GM10266 (cell line): ENCODE measurements at regions not wholly inside any gene's neighbourhood (a gene's known extent, or its start where the extent isn't known, plus 50 kb on each side); places are given as distances from the start of the nearest gene placed in this dataset.

Source experiments
- DNase-seq: peaks from one replicate; pipeline ENCODE4 v3.0.0; 2012; ENCODE audit errors: extremely low spot score
- CTCF ChIP-seq: IDR thresholded peaks from 2 replicates; pipeline ENCODE4 v1.5.1; 2012; ENCODE audit warnings: mild to moderate bottlenecking, low read depth; ENCODE audit not compliant: control insufficient read depth, insufficient read depth; ENCODE audit errors: missing control alignments

DNA sequence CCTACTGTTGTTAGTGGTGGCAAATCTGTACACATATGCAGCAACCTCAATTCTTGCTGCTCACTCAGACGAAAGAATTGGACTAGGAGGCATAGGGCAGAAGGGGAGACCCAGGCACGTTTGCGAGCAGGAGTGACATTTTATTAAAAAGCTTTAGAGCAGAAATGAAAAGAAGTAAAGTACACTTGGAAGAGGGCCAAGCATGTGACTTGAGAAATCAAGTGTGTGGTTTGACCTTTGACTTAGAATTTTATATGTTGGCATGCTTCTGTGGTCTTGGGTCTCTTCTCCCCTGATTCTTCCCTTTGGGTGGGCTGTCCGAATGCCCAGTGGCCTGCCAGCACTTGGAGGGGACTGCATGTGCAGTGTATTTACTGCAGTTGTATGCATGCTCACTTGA lies 205.5 kb upstream of the SEMA3D start:
- TF ChIP-seq CTCF: no peak
- DNase-seq: no peak

DNA sequence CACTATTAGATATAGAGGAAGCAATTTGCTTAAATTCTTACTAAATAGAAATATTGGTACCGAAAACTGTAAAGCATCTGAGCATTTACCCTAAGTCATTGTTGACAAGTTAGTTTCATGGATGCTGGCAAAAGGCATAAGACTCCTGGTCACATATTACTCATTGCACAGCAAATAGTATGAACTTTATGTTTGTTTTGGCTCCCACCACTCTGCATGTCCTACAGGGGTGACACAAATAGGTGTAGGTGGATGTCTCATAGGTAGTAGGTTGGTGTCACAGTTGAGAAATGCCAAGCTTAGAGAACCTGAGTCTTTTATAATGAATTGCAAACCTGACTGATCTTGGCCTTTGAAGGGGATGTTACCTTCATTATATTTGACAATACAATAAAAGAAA lies 199.6 kb upstream of the SEMA3D start:
- DNase-seq: no peak
- TF ChIP-seq CTCF: no peak

GRCh38 chr7:85384392-85384791 lies 197.5 kb upstream of the SEMA3D start:
- TF ChIP-seq CTCF: no peak

GRCh38 chr7:85381212-85381611 lies 194.4 kb upstream of the SEMA3D start:
- no peak for TF ChIP-seq CTCF
- no peak for DNase-seq

More at GRCh38 chr7:85384392-85384791, 197.5 kb upstream of the SEMA3D start:
- no peak for DNase-seq

GRCh38 chr7:85376589-85376988 lies 189.7 kb upstream of the SEMA3D start:
- DNase-seq: no peak
- no peak for TF ChIP-seq CTCF

DNA sequence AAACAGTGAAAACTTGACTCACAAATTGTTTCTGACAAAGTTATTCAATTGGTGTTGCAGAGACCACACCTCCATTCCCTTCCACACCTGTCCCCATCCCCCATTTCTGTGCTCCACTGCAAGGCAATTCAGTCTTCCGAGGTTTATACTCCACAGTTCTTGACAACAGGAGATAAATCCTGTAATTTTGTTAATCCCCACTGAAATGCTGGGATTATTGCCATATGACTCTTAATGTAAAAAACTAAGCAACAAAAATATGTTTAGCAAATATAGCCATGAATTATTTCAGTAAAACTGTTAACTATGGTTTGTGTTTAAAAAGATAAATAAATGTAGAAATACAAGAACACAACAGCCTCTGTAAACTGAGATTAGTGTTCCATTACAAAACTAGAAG lies 170.1 kb upstream of the SEMA3D start:
- no peak for TF ChIP-seq CTCF
- no peak for DNase-seq

DNA sequence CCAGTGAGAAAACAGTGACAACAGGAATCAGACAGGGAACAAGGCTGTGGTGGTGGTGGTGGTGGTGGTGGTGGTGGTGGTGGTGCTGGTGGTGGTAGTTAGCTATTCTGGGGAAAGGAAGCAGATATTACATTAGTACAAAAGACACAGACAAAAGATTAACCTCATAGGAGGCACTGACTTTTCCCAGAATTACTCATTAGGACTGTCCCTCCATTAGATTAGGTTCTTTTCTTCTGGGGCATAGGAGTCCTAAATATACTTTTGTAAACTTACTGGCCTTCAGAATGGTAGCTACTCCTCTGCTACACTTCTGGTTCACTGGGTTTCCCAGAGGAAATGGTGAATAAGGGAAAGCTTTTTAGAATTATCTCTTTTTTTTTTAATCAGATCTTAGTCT lies 156.6 kb upstream of the SEMA3D start:
- TF ChIP-seq CTCF: no peak
- peak; percentile 2 for DNase-seq

DNA sequence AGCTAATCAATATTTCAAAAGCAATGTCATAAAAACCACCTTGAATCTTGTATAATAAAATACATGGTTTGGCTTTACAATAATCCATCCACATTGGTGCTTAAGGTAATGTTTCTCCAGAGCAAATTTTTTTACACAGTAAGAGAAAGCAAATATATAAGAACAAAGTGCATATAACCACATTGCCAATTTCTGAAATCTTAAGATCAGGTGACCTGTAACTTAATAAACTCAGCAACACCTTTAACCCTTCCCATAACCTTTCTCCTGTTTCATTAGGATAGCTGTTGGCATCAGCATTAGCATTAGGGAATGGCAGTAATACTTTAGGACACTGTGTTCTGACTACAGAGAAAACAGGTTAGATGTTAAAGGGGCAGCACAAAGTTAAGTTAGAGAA lies 155.9 kb upstream of the SEMA3D start:
- no peak for TF ChIP-seq CTCF
- DNase-seq: no peak
